Epithelial cell of proximal tubule (primary cell): ENCODE measurements at regions not wholly inside any gene's neighbourhood (a gene's known extent, or its start where the extent isn't known, plus 50 kb on each side); places are given as distances from the start of the nearest gene placed in this dataset.

Source experiments
- DNase-seq: peaks from one replicate; pipeline ENCODE4 v3.0.0-alpha.2; 2011; ENCODE audit warnings: low read depth
- H3K4me3 ChIP-seq: 2 replicates; pipeline ENCODE4 v1.5.1; 2011; ENCODE audit warnings: low read depth, mild to moderate bottlenecking, low read length
- TF ChIP-seq, protein P1 (sequence below): conservative IDR thresholded peaks from 2 replicates; pipeline ENCODE4 v1.5.1; 2012; ENCODE audit warnings: low read depth, mild to moderate bottlenecking, low read length

DNA sequence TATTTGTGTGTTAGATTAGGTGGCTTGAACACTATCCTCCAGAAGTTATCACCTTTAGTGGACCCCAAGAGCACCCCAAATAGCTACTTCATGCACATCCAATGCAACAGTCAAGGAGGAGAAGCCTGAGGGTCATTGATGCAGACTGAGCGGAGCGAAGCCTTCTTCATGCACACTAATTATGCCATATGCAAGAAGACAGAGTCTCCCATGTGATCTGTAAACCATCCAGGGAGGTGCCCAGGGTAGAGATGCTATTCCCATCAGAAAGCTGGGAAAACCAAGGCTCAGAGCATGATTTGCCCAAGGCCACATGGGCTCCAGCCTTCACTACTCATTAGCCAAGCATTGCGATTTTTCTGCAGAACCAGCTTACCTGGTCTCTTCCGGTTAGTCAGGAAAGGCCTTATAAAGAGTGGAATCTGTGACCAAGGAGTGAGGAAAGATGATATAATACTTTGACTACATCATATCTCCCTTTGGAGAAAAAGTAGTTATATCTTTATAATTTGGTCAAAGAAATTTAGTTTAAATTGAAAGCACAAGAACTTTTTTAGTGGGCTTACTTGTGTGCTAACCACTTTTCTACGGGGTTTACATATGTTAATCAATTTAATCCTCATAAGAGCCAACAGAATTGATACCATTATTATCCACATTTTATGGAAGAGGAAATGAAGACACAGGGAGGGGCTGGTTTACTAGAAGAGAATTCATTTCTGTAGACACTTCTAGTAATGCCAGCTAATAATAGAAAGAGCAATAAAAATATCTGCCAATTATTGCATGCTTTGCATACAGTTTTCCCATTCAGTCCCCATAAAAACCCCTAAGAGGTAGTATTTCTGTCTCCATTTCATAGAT, 220.0 kb downstream of the ESM1 start:
- H3K4me3 ChIP-seq, result no peak overlapping the region
- TF ChIP-seq, protein P1, sequence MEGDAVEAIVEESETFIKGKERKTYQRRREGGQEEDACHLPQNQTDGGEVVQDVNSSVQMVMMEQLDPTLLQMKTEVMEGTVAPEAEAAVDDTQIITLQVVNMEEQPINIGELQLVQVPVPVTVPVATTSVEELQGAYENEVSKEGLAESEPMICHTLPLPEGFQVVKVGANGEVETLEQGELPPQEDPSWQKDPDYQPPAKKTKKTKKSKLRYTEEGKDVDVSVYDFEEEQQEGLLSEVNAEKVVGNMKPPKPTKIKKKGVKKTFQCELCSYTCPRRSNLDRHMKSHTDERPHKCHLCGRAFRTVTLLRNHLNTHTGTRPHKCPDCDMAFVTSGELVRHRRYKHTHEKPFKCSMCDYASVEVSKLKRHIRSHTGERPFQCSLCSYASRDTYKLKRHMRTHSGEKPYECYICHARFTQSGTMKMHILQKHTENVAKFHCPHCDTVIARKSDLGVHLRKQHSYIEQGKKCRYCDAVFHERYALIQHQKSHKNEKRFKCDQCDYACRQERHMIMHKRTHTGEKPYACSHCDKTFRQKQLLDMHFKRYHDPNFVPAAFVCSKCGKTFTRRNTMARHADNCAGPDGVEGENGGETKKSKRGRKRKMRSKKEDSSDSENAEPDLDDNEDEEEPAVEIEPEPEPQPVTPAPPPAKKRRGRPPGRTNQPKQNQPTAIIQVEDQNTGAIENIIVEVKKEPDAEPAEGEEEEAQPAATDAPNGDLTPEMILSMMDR, result no peak

DNA sequence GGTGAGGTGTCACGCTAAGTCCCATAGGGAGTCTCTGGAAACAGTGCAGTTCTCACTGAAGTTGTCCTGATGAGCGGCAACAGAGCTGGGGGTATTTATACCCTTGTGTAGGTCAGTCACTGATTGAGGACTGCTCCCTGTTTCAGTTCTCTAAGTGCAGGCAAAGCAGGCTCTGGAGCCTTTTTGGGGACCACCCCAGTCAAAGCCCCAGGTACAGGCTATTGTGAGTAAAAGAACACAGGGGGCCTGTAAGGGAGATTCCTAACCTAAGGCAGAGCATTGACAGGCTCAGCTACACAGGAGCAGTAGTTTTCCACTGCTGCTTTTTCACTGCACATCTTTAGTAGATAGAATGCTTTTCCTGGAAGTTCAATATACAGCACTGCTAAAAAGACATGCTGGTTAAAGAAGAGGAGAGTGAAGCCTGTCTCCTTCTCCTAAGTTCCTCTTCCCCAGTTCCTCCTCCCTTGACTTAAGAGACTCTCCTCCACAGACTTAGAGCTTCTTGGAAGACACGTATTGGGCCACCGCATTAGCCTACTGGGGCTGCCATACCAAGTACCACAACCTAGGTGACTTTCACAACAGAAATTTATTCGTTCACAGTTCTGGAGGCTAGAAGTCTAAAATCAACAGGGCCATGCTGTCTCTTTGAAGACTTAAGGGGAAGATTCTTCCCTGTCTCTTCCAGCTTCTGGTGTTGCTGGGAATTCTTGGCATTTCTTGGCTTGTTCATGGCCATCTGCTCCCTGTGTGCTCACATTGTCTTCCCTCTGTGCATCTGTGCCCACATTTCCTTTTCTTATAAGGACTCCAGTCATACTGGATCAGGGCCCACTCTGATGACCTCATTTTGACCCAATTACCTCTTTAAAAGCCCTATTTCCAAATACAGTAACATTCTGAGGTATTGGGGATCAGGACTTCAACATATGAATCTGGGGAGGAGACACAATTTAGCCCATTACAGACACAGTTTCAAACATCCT, 221.0 kb downstream of the ESM1 start:
- DNase-seq, result no peak
- no peak overlapping the region for H3K4me3 ChIP-seq
- TF ChIP-seq, protein P1, result no peak

More for the DNA sequence above, 220.0 kb downstream of the ESM1 start:
- no peak for DNase-seq

GRCh38 chr5:54761213-54761701, 224.1 kb downstream of the ESM1 start:
- DNase-seq, result peak; percentile 50
- H3K4me3 ChIP-seq, result no peak overlapping the region
- TF ChIP-seq, protein P1, result no peak

GRCh38 chr5:54760182-54760935, 225.0 kb downstream of the ESM1 start:
- H3K4me3 ChIP-seq, result no peak overlapping the region
- DNase-seq, result no peak
- TF ChIP-seq, protein P1, result no peak

DNA sequence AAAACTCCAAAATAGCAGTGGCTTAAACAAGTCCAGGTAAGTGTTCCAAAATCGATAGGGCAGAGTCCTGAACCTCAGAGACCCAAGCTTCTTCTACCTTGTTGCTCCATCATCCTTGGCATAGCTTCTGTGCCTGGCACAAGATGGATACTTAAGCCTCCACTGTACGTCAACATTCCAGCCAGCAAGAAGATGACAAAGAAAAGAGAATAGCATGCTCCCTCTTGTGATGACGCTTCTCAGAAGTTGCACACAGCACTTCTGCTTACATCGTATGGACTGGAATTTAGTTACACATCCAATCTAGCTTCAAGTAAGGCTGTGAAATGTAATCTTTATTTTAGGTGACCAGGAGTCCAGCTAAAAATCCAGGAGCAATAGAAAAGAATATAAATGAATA, 227.4 kb downstream of the ESM1 start:
- TF ChIP-seq, protein P1, result no peak
- DNase-seq, result no peak
- H3K4me3 ChIP-seq, result no peak overlapping the region

DNA sequence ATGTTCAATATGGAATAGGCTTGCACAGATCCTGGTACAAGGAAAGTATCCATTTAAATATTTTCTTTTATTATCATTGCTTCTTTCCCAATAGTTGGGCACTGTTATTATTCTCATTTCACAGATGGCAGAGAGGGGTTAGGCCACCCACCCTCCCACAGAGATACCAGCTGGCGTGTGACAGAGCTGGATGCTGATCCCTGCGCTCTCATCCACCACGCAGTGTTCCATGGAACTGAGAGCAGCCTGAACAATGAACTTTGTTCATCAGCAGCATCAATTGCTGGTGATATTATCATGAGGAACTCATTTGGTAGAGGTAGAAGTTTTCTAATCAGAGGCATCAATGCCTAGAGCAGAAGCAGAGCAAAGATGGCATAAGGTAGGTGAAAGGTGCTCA, 227.9 kb downstream of the ESM1 start:
- DNase-seq, result no peak
- TF ChIP-seq, protein P1, result no peak
- H3K4me3 ChIP-seq, result no peak overlapping the region
